ENCODE measurements at regions not wholly inside any gene's neighbourhood (a gene's known extent, or its start where the extent isn't known, plus 50 kb on each side); places are given as distances from the start of the nearest gene placed in this dataset.
A peak's percentile ranks its signal among the peaks of the same experiment; 100 is the strongest.
"Not testable (repeated sequence)": the region's sequence is repeated elsewhere in the genome, so short reads cannot be mapped to it uniquely, and the experiment has no call there.

DNA sequence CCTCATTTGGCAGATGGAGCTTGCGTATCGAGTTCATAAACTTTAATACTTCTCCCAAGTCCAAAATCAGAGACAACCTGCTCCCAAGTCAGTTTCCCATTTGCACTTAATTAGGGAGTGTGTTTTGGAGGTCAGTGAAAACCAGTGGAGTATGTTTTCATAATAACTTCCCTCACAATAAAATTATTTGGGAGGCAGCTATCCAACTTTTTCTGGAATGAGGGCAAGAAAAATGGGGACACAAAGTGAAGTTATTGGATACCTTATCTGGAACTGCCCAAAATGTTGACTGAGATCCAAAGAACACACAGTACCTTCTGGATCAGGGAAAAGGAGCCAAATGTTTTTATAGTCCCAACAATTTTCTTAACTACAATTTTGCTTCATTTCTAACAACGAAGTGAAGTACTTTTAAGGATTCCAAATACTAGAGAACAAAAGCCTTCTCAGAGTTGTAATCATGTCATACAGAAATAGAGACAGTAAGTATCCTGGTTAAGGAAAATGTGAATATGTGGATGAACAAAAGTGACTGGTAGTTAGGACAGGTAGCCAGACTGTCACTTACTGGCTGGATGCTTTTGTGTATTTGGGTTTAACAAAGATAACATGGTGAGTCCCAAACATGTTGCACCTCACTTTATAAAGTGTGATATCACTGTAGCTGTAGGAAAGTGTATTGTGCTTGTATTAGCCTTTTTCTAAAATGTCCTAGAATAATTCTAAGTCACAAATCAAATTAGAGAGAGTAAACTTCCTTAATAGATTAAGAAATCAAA, 325.0 kb downstream of the HLX start:
- DNase-seq = no peak

DNA sequence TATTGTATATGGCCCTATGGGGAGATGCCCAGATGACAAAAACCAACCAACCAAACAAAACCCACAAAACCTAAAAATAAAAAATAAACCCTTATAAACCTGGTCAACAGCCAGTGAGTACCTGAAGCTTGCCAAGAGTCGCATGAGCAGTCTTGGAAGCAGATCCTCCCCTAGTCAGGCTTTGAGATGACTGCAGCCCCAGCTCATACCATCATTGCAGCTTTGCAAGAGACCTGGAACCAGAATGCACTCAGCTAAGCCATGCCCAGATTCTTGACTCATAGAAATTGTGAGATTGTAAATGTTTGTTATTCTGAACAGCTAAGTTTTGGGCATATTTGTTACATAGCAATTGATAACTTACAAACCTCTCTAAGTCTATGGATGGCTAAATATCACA, 326.8 kb downstream of the HLX start:
- DNase-seq = no peak

DNA sequence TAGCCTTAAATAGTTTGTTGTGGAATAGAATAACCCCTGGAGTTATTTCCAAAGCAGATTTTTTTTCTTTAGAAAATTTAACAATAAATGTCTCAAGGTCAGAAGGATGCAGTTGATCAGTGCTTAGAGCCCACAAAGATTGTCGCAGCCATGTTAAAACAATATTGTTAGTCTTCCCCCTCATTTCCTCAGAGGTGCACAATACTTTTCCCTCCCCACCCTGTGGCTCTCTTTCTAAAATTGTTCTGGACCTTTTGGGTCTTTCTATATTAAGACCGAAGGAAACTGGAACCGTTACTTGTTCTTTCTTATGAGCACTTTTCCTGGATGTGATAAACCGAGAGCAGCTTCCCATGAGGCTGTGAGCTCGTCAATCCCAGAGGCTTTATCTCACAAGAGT, 333.7 kb downstream of the HLX start:
- DNase-seq = no peak

DNA sequence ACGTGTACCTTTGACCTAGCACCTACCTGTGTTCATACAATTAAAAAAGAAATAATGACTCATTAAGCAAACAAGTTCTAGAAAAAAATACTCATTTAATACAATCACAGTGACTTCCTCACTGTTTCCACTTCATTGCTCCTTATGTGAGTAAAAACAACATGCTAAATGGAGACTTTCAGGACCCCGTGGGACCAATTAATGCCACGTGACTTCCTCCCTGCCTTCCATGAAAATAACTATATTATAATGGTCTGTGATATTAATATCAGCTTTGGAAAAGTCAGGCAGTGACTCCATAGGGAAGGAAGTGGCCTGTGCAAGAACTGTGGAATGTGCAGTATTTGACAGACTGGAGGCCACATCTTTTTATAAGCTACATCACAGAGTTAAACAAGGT, 337.8 kb downstream of the HLX start:
- no peak for DNase-seq

DNA sequence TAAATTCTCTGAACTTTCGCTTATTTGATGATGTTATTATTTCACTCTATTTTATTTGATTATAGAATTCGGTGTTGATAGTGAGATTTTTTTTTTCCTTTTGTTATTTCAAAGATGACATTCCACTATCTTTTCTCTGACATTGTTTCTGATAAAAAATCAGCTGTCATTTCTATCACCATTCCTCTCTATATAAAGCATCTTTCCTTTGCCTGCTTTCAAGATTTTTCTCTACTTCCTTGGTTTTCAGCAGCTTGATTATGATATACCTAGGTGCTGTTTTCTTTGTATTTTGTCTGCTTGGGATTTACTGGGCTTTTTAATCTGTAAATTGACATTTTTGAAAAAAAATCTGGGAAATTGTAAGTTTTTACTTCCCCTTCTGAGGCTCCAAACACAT, 344.0 kb downstream of the HLX start:
- no peak for DNase-seq

DNA sequence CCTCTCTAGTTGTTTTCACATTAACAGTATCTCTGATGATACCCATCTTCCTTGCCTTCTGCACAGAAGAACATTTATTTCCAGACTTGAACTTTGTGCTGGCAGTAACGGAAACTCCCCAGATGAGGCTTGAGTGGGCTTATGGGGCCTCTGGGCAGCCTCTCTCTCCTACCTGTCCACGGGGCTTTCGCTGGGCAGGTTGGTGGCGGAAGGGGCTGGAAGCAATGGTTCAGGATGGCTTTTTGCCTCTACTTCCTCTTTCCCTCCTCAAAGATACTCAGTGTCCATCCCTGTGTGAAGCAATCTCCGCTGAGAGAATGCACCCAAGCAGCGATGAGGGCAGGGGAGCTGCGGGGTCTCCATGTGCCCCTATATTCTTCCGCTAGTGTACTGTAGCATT, 348.2 kb downstream of the HLX start:
- DNase-seq = no peak

DNA sequence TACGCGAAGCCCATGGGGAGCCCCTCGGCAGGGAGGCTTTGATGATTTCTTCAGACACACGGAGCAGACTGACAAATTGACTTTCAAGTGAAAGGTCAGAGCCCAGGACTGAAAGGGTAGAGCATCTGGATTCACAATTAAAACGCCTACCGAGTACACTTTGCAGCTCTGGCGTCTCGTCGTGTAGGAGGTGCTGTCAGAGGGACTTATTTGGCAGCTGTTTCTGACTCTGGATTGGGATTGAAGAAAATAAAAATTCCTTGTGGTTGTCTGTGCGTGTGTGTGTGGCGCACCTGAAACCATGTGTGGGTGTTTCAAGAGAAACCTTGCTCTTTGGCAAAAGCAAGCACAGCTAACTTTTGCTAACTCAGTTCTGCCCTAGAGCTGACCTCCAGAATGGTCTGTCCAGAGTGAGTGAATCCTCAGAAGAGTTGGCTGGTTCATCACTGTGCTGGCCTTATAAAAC, 348.7 kb downstream of the HLX start:
- no peak for DNase-seq

DNA sequence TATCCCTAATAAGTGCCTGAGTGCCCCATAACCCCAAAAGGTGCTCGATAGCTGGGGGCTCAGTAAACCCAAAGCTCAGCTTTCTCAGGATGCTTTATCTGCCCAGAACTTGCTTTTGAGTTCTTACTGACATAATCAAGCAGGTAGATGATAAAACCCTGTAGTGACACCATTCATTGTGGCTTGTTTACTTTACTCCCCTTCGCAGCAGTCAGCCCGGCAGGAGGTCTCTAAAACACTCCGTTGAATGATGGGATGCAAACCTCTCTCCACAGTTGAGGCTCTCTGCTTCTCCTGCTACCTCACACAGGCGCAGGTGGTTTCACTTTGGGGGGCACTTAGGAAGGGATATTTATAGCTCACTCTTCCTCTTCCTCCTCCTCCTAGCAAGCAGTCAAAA, 349.4 kb downstream of the HLX start:
- no peak for DNase-seq

DNA sequence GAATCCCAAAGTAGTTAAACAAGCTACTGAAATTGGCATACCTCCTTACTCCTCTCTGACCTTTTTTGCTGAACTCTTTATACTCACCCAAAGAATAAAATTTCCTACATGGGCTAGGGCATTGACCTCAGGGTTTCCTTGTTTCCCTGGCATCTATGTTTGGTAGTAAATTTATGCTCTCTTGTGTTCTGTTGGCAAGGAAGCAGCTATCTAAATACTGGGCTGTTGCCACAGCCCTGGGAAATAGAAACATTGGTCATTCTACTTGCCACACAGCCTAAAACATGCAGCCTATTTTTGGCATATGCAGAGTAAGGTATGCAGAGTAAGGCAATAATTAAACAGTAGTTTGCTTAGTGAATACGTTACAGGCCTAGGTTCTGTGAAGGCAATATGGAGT, 351.4 kb downstream of the HLX start:
- DNase-seq = no peak

DNA sequence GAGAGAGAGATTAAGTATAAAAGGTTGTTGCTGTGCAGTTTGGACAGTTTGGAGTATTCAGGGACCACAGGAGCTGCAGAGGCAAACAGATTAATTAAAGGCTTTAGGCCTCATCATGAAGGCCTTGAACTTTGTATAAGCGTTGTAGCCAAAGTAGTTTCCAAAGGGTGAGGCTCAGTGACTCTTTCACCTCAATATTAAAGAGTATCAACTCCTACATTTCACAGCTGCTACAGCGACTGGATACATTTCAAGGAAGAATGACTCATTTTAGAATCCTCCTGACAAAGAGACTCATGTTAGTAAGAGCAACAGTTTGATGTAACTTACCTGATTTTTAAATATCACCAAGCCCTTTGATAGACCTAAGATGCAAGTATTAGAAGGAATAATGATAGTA, 355.5 kb downstream of the HLX start:
- no peak for DNase-seq

DNA sequence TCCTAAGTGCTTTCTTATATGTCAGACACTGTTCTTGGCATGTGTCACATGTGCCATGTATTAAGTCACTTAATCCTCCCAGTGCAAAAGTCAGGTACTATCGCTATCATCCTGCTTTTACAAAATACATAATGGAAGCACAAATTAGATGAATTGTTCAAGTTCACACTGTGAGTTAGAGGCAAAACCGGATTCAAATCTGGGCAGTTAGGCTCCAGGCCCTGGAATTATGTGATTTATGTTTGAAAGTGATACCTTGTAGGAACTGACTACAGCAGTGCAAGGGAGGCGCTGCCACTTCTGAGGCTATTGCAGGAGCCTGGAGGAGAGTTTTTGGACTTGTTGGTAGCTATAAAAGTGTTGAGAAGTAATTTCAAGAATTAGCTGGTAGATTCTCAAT, 358.3 kb downstream of the HLX start:
- no peak for DNase-seq

DNA sequence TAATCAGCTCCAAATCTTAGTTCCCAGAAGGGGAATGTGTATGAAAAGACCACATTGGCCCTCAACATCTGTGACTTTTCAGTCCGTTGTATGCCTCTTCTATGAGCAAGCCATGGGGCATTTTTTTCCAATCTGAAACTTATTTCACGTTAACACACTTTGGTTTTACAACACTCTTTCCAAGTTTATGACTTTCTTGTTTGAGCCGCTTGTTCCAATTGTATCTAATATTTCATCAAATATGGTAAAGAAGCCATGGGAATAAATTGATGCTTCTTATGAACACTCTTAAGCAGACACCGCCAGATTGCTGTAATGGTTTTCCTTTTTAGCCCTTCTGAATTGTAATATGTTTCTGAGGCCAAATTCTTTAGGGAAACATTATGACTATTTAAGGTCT, 359.9 kb downstream of the HLX start:
- peak; percentile 6 for DNase-seq

DNA sequence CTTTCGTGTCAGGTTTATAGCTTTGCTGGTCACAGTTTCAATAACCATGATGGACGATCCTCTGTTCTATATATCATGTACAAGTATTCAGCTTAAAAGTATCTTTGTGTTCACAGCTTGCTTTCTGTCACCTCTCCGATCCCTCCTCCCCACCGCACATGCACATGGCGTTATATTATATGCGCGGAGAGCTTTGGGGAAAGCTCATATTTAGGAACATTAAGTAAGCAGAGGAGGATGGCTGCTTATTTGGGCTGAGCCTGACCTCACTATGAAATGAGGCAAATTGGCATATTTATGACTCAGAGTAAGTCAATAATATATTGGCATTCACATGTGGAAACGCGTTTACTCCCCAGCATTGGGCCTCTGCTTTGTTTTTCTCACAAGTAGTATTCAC, 360.5 kb downstream of the HLX start:
- peak; percentile 80 for DNase-seq

DNA sequence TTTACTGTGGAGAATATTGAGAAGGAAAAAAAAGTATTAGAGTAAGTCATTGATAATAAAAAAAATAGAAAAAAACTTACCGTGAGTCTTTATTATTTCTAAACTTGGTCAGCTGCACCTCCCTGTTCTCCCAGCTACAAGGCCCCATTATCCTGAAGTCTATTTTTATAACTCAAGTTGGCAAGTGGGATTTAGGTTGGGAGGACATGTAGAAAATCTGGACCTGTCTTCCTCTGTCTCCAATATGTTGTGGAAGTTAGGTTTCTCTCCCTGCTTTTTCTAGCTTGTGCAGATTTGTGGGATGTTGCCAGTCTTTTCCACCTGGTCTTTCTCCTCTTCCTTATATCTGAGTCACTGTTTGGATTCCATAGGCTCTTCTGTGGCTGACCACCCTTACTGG, 361.4 kb downstream of the HLX start:
- DNase-seq = peak; percentile 39

DNA sequence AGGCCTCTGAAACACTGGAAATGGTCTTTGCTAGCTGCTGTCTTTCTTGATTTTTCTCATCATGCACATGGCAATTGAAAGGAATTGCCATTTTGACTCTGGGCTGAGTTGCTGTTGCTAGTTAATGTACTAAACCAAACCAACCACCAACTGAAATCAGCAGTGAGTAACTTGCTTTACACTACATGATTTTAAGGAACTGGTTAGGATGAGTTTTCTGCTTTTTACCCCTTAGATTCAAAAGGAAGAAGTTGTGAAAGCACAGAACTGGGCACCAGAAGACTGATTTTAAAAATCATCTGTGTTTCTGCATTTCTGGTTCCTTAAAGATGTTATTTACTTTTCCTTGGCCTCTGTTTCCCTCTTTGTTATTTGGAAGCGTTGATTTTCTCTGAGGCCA, 361.9 kb downstream of the HLX start:
- DNase-seq = no peak

DNA sequence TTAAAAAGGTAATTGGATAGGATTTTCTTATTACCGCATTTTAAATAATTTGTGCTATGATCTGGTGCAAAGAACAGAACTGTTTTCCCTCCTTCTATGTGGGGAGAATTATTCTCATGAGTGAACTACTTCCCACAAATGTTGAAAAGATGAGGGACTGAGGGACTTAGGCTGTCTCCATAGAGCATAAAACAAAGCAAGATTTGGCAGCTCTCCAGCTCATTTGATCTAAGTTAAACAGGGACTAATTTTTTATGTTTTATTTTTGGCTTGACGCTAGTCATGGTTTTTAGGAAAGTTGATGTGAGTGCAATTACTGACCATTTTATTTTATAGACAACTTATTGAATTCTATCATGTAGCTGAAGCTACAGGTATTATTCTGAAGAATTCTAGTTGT, 362.3 kb downstream of the HLX start:
- no peak for DNase-seq

DNA sequence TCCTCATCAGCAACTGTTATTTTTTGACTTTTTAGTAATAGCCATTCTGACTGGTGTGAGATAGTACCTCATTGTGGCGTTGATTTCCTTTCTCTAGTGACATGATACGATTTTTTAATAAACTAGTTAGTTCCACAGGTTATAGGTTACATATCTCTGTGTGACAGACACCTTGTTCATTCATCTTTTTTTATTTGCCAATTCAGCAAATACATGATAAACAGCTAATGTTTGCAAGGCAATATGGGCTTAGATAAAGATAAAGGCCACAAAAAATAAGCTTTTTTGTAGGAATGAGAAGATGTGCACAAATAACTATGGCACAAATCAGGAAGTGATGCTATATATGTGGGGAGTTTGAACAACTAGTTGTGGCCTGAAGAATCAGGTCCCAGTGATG, 366.8 kb downstream of the HLX start:
- no peak for DNase-seq

DNA sequence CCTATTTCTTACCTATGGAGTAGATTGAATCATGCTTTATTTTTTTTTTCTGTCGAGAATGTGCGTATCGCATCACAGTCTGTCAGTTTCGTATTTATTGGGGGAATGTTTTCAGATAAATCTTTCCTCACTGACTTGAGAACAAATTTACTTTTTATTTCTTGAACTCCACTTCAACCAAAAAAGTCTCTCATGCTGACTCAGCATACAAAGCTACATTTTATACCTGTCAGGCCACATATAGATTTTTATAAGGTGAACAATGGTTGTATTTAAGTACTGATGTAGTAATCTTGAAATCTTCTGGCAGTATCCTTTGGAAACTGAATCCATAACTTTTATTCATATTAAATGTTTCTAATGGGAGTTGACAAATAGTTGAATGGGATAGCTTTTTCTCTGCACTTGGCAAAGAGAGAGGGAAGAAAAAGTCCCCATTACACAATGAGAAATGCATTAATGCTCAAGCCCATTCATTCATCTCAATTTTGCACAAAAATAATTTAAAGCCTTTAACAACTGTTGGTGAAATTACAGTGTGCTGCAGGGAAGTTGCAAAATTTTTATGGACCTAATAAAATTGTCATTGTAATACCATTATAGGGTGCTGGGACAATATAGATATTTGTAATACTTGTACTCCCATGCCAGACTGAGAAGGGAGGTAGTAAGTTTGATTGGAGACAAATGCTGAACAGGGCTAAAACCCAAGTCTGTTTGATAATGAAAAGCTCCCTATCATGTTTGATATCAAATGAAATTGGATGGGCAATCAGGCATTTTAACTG, 367.6 kb downstream of the HLX start:
- no peak for DNase-seq

DNA sequence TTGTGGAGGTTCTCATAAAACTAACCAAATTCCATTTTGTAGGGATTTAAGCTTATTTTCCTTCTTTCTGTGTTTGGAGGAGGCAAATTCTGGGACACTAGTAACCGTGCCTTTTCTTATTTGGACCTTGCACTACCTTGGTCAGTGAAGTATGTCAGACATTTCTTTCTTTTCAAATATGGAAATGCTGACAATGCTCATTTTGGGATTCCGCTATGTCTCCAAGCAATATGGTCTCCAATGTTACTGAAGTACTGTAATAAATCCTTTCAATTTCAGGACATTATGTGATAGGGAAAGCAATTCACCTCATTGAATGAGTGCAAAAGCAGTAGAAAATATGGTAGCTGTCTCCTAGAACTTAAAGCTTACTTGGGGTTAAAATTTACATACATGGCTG, 372.3 kb downstream of the HLX start:
- no peak for DNase-seq

DNA sequence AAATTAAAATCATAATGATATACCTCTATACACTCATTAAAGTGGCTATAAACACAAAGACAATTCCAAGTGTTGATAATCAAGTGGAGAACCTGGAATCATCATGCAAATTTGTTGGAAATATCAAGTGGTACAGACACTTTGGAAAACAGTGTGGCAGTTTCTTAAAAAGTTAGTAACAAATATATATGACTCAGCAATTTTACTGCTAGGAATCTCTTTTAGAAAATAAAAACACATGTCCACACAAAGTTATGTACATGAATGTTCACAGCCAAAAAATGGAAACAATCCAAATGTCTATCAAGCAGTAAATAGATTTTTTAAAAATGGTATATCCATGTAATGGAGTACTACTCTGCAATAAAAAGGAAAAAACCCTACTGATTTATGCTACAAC, 375.6 kb downstream of the HLX start:
- DNase-seq = no peak

DNA sequence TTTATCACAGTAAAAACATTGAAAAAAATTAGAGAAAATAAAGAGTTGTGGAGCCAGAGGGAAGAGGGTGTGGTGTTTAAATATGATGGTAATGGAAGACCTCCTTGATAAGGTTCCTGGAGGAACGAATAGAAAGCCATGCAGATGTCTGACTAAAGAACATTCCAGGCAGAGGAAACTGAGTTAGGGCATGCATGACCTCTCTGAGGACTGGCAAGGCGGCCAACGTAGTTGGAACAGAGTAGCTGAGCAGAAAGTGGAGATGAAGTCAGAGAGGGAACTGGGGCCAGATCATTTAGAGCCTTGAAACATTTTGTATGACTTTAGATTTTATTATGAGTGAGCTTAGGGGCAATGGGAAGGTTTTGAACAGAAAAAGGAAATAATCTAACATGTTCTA, 377.5 kb downstream of the HLX start:
- DNase-seq = no peak

DNA sequence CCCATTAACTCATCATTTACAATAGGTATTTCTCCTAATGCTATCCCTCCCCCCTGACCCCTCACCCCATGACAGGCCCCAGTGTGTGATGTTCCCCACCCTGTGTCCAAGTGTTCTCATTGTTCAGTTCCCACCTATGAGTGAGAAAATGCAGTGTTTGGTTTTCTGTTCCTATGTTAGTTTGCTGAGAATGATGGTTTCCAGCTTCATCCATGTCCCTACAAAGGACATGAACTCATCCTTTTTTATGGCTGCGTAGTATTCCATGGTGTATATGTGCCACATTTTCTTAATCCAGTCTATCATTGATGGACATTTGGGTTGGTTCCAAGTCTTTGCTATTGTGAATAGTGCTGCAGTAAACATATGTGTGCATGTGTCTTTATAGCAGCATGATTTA, 378.3 kb downstream of the HLX start:
- DNase-seq = not testable (repeated sequence)

DNA sequence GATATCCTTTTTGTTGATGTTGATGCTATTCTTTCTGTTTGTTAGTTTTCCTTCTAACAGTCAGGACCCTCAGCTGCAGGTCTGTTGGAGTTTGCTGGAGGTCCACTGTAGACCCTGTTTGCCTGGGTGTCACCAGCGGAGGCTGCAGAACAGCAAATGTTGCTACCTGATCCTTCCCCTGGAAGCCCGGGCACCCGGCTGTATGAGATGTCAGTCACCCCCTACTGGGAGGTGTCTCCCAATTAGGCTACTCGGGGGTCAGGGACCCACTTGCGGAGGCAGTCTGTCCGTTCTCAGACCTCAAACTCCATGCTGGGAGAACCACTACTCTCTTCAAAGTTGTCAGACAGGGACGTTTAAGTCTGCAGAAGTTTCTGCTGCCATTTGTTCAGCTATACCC, 383.4 kb downstream of the HLX start:
- DNase-seq = not testable (repeated sequence)

Data from SHP77 treated with DMSO at 0.1 percent for 48 hours (cell line).